Transverse colon (tissue), 4 donors: ENCODE measurements at regions not wholly inside any gene's neighbourhood (a gene's known extent, or its start where the extent isn't known, plus 50 kb on each side); places are given as distances from the start of the nearest gene placed in this dataset.
"Not testable (repeated sequence)": the region's sequence is repeated elsewhere in the genome, so short reads cannot be mapped to it uniquely, and the experiment has no call there.

ENCODE experiments used
- CTCF ChIP-seq, 5 experiments: fragments of 200-600 bp in 3 of 5; fragments of 450-650 bp in 2 of 5; sonication (generic) in 3 of 5; IDR thresholded peaks; 1 replicate in 2 of 5; 2 replicates in 3 of 5; pipeline ENCODE4 v1.5.1; 2016 to 2017; ENCODE audit warnings: antibody characterized with exemption in 5 of 5, inconsistent platforms in 3 of 5, mild to moderate bottlenecking in 2 of 5, moderate library complexity in 1 of 5
- EP300 ChIP-seq: sonication (generic); formaldehyde crosslinking; IDR thresholded peaks from one replicate; pipeline ENCODE4 v1.6.1; 2017; ENCODE audit warnings: antibody characterized with exemption, low read depth
- POLR2A ChIP-seq: fragments of 450-650 bp; IDR thresholded peaks from one replicate; pipeline ENCODE4 v1.6.1; 2016; ENCODE audit warnings: antibody characterized with exemption, mild to moderate bottlenecking, moderate library complexity
- POLR2AphosphoS5 ChIP-seq, 3 donors: sonication (generic); formaldehyde crosslinking; IDR thresholded peaks; one replicate each; pipeline ENCODE4 v1.6.1; 2016; ENCODE audit warnings: antibody characterized with exemption in 3 of 3

- TF ChIP-seq POLR2AphosphoS5 (IDR thresholded peaks at IDR 0.05); POLR2A; CTCF (IDR thresholded peaks at IDR 0.05); EP300: not testable (repeated sequence)
Observed at GRCh38 chr6:30816296-30816695, 68.0 kb upstream of the DDR1 start.
